ENCODE measurements at regions not wholly inside any gene's neighbourhood (a gene's known extent, or its start where the extent isn't known, plus 50 kb on each side); places are given as distances from the start of the nearest gene placed in this dataset.

GRCh38 chr9:81379655-81380054, 309.7 kb downstream of the TLE1 start:
- Mint-ChIP-seq H3K36me3 (ENCODE audit: insufficient read depth, unreplicated experiment) (no peaks in the 10 kb centered on the region), H3K4me1 (ENCODE audit: insufficient read depth, unreplicated experiment) (no peaks in the 10 kb centered on the region), H3K27me3 (ENCODE audit: insufficient read depth, unreplicated experiment) (no peaks in the 10 kb centered on the region), H3K4me3 (ENCODE audit: unreplicated experiment) (no peak overlapping the region), H3K9me3 (ENCODE audit: unreplicated experiment) (no peaks in the 10 kb centered on the region), H3K27ac (ENCODE audit: low read depth, unreplicated experiment) (no peak overlapping the region)
- intact Hi-C loops (cut with micrococcal nuclease), result no loop called here
- no peak for DNase-seq (ENCODE audit: unreplicated experiment)
- TF ChIP-seq, protein P1, sequence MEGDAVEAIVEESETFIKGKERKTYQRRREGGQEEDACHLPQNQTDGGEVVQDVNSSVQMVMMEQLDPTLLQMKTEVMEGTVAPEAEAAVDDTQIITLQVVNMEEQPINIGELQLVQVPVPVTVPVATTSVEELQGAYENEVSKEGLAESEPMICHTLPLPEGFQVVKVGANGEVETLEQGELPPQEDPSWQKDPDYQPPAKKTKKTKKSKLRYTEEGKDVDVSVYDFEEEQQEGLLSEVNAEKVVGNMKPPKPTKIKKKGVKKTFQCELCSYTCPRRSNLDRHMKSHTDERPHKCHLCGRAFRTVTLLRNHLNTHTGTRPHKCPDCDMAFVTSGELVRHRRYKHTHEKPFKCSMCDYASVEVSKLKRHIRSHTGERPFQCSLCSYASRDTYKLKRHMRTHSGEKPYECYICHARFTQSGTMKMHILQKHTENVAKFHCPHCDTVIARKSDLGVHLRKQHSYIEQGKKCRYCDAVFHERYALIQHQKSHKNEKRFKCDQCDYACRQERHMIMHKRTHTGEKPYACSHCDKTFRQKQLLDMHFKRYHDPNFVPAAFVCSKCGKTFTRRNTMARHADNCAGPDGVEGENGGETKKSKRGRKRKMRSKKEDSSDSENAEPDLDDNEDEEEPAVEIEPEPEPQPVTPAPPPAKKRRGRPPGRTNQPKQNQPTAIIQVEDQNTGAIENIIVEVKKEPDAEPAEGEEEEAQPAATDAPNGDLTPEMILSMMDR (IDR thresholded peaks at IDR 0.05; ENCODE audit: unreplicated experiment), result no peak
- no TSS peak for BruUV-seq (replicated peaks)
- POLR2A ChIA-PET, result no interaction called here
- CTCF ChIA-PET, result interaction anchor here (0.7 kb wide), 2 partner anchors 504 to 695 kb away, joined by 3 read pairs; no protein-coding TSS in a partner anchor

GRCh38 chr9:81377921-81378320, 311.4 kb downstream of the TLE1 start:
- no peaks in the 10 kb centered on the region for H3K27me3 Mint-ChIP-seq (ENCODE audit: insufficient read depth, unreplicated experiment)
- no peak overlapping the region for H3K4me3 Mint-ChIP-seq (ENCODE audit: unreplicated experiment)
- DNase-seq (ENCODE audit: unreplicated experiment), result no peak
- BruUV-seq (replicated peaks), result no TSS peak
- no peaks in the 10 kb centered on the region for H3K4me1 Mint-ChIP-seq (ENCODE audit: insufficient read depth, unreplicated experiment)
- ChIA-PET CTCF (no interaction called here), POLR2A (no interaction called here)
- H3K9me3 Mint-ChIP-seq (ENCODE audit: unreplicated experiment), result no peaks in the 10 kb centered on the region
- TF ChIP-seq, protein P1 (IDR thresholded peaks at IDR 0.05; ENCODE audit: unreplicated experiment), result no peak
- no peak overlapping the region for H3K27ac Mint-ChIP-seq (ENCODE audit: low read depth, unreplicated experiment)
- intact Hi-C loops (cut with micrococcal nuclease), result no loop called here
- no peaks in the 10 kb centered on the region for H3K36me3 Mint-ChIP-seq (ENCODE audit: insufficient read depth, unreplicated experiment)

GRCh38 chr9:81377320-81377719, 312.0 kb downstream of the TLE1 start:
- Mint-ChIP-seq H3K27me3 (ENCODE audit: insufficient read depth, unreplicated experiment) (no peaks in the 10 kb centered on the region), H3K9me3 (ENCODE audit: unreplicated experiment) (no peaks in the 10 kb centered on the region), H3K36me3 (ENCODE audit: insufficient read depth, unreplicated experiment) (no peaks in the 10 kb centered on the region), H3K27ac (ENCODE audit: low read depth, unreplicated experiment) (no peak overlapping the region), H3K4me1 (ENCODE audit: insufficient read depth, unreplicated experiment) (no peaks in the 10 kb centered on the region), H3K4me3 (ENCODE audit: unreplicated experiment) (no peak overlapping the region)
- intact Hi-C loops (cut with micrococcal nuclease), result no loop called here
- DNase-seq (ENCODE audit: unreplicated experiment), result no peak
- TF ChIP-seq, protein P1 (IDR thresholded peaks at IDR 0.05; ENCODE audit: unreplicated experiment), result no peak
- ChIA-PET CTCF (no interaction called here), POLR2A (no interaction called here)
- BruUV-seq (replicated peaks), result no TSS peak

- intact Hi-C loops (cut with micrococcal nuclease), result no loop called here
- BruUV-seq (replicated peaks), result no TSS peak
- DNase-seq (ENCODE audit: unreplicated experiment), result no peak
- no peaks in the 10 kb centered on the region for H3K9me3 Mint-ChIP-seq (ENCODE audit: unreplicated experiment)
- H3K27me3 Mint-ChIP-seq (ENCODE audit: insufficient read depth, unreplicated experiment), result no peaks in the 10 kb centered on the region
- no peaks in the 10 kb centered on the region for H3K4me1 Mint-ChIP-seq (ENCODE audit: insufficient read depth, unreplicated experiment)
- no peak overlapping the region for H3K27ac Mint-ChIP-seq (ENCODE audit: low read depth, unreplicated experiment)
- ChIA-PET CTCF (interaction anchor here (0.7 kb wide), 1 partner anchor 687 kb away, joined by 4 read pairs; no protein-coding TSS in a partner anchor), POLR2A (no interaction called here)
- H3K4me3 Mint-ChIP-seq (ENCODE audit: unreplicated experiment), result no peak overlapping the region
- no peaks in the 10 kb centered on the region for H3K36me3 Mint-ChIP-seq (ENCODE audit: insufficient read depth, unreplicated experiment)
- TF ChIP-seq, protein P1 (IDR thresholded peaks at IDR 0.05; ENCODE audit: unreplicated experiment), result no peak
These were observed 313.9 kb downstream of the TLE1 start for GRCh38 chr9:81375187-81376100.

Data from MCF 10A (cell line).